ENCODE measurements at regions not wholly inside any gene's neighbourhood (a gene's known extent, or its start where the extent isn't known, plus 50 kb on each side); places are given as distances from the start of the nearest gene placed in this dataset.

GRCh38 chr18:24536834-24537233, 76.4 kb downstream of the HRH4 start (continued):
- TF ChIP-seq ZBTB43 (CRISPR knock-in tag; IDR thresholded peaks at IDR 0.05) (no peak), TEAD4 (CRISPR knock-in tag; IDR thresholded peaks at IDR 0.05) (no peak), ZNF281 (CRISPR knock-in tag; IDR thresholded peaks at IDR 0.05) (no peak), ZNF425 (CRISPR knock-in tag; conservative IDR thresholded peaks at IDR 0.05) (no peak), CDX4 (CRISPR knock-in tag; IDR thresholded peaks at IDR 0.05; ENCODE audit: borderline replicate concordance) (no peak), ZNF232 (CRISPR knock-in tag; IDR thresholded peaks at IDR 0.05) (no peak)

- POLR2A ChIA-PET: no interaction called here
- Mint-ChIP-seq H3K4me1 (peaks cover 4% of the 10 kb centered on the region; the same call in 1 of the 2 replicates), H3K4me3 (no peak overlapping the region), H3K27ac (no peak overlapping the region), H3K9me3 (no peaks in the 10 kb centered on the region), H3K27me3 (ENCODE audit: low read depth) (no peaks in the 10 kb centered on the region), H3K36me3 (no peaks in the 10 kb centered on the region)
- DNase-seq (ENCODE audit: low spot score) (no peak), ATAC-seq (no peak)
- CTCF ChIA-PET: interaction anchor here (1.3 to 2.2 kb wide), 2 partner anchors 25 to 53 kb away, joined by 3 to 8 read pairs; no protein-coding TSS in a partner anchor
- TF ChIP-seq ZNF281 (CRISPR knock-in tag; IDR thresholded peaks at IDR 0.05): no peak
- no peak for TF ChIP-seq MLX (CRISPR knock-in tag; IDR thresholded peaks at IDR 0.05)
- no peak for TF ChIP-seq NR1H2 (CRISPR knock-in tag; IDR thresholded peaks at IDR 0.05)
- no peak for TF ChIP-seq ZSCAN18 (CRISPR knock-in tag; IDR thresholded peaks at IDR 0.05)
- TF ChIP-seq ZNF423 (CRISPR knock-in tag; IDR thresholded peaks at IDR 0.05): no peak
- no peak for TF ChIP-seq GABPB1 (CRISPR knock-in tag; IDR thresholded peaks at IDR 0.05)
- no peak for TF ChIP-seq AR (CRISPR knock-in tag; IDR thresholded peaks at IDR 0.05)
- no peak for TF ChIP-seq ZNF396 (CRISPR knock-in tag; IDR thresholded peaks at IDR 0.05; ENCODE audit: borderline replicate concordance)
- TF ChIP-seq PREB (CRISPR knock-in tag; IDR thresholded peaks at IDR 0.05; ENCODE audit: borderline replicate concordance): no peak
- no peak for TF ChIP-seq ZNF232 (CRISPR knock-in tag; IDR thresholded peaks at IDR 0.05)
- TF ChIP-seq ZNF671 (CRISPR knock-in tag; IDR thresholded peaks at IDR 0.05): no peak
- no peak for TF ChIP-seq MYBL2 (CRISPR knock-in tag; IDR thresholded peaks at IDR 0.05)
Observed at GRCh38 chr18:24538414-24539264, 78.2 kb downstream of the HRH4 start.

Data from WTC11 (cell line).